K562 (cell line): ENCODE measurements at regions not wholly inside any gene's neighbourhood (a gene's known extent, or its start where the extent isn't known, plus 50 kb on each side); places are given as distances from the start of the nearest gene placed in this dataset.

Source experiments
- ATAC-seq: fragments of 200-7000 bp; cut with Tn5 transposase; 3 replicates; pipeline ENCODE4 v1.9.1; 2020; ENCODE audit warnings: moderate library complexity
- BruUV-seq: library from RNA; stranded (reverse); fragments of 400-500 nt; replicated peaks from 2 replicates; lab custom pipeline; 2021; lab: Mats Ljungman, UMichigan
- CTCF ChIA-PET: fragments of 300-600 bp; formaldehyde crosslinking; extraction: SDS; loops from one replicate; lab custom pipeline; 2021; ENCODE audit warnings: low intra/inter-chr PET ratio; lab: Yijun Ruan, JAX
- POLR2A ChIA-PET: fragments of 300-600, 350-650 bp; sonication (Branson Sonifier 250); formaldehyde crosslinking; extraction: SDS; loops from one replicate; lab custom pipeline; 2021; ENCODE audit warnings: antibody characterized with exemption, inconsistent platforms; lab: Yijun Ruan, JAX
- DNase-seq, 4 experiments: peaks; one replicate each; pipeline versions ENCODE4 v3.0.0 to v3.0.0-alpha.2; 2011 to 2018; ENCODE audit warnings: low spot score in 3 of 4, mixed read lengths in 3 of 4; ENCODE audit errors: extremely low read depth in 1 of 4
- FAIRE-seq: peaks from 2 replicates; lab custom pipeline; 2011; peaks lifted over from hg19 to GRCh38; lab: Jason Lieb, UNC
- H2AFZ ChIP-seq: 2 replicates; pipeline ENCODE4 v1.6.0; 2011; ENCODE audit warnings: low read depth, low read length, control low read depth, inconsistent platforms
- H3K27ac ChIP-seq: fragments of 200-600 bp; 3 replicates; pipeline ENCODE4 v1.8.0; 2011; ENCODE audit warnings: low read depth, mild to moderate bottlenecking, control low read depth, inconsistent platforms, low read length, moderate library complexity, mixed read lengths; ENCODE audit errors: extremely low read depth
- H3K27me3 ChIP-seq, 2 experiments: fragments of 300-600 bp in 1 of 2; 2 replicates in 1 of 2; 3 replicates in 1 of 2; pipeline versions ENCODE4 v1.6.0 to v1.8.0; 2011; ENCODE audit warnings: inconsistent platforms in 2 of 2, low read length in 2 of 2, mild to moderate bottlenecking in 1 of 2, mixed read lengths in 1 of 2, moderate library complexity in 1 of 2; ENCODE audit not compliant: control insufficient read depth in 2 of 2, insufficient read depth in 2 of 2
- H3K36me3 ChIP-seq: fragments of 300-600 bp; 3 replicates; pipeline ENCODE4 v1.8.0; 2011; ENCODE audit warnings: mild to moderate bottlenecking, low read length, inconsistent platforms; ENCODE audit not compliant: control insufficient read depth, insufficient read depth
- H3K4me1 ChIP-seq, 2 experiments: fragments of 200-600 bp in 1 of 2; replicated peaks in 1 of 2; 2 replicates in 1 of 2; 3 replicates in 1 of 2; pipeline versions ENCODE4 v1.5.1 to v1.8.0; 2011; ENCODE audit warnings: inconsistent platforms in 2 of 2, low read length in 2 of 2, mild to moderate bottlenecking in 1 of 2, mixed read lengths in 1 of 2, moderate library complexity in 1 of 2; ENCODE audit not compliant: control insufficient read depth in 2 of 2, insufficient read depth in 2 of 2
- H3K4me2 ChIP-seq: 2 replicates; pipeline ENCODE4 v1.6.1; 2011; ENCODE audit warnings: low read length, control low read depth, inconsistent platforms, mixed read lengths; ENCODE audit not compliant: insufficient read depth
- H3K4me3 ChIP-seq: fragments of 200-600 bp; sonication (generic), shearing (Covaris generic); 2 replicates; pipeline ENCODE4 v1.5.1; 2016; ENCODE audit warnings: control low read depth, inconsistent platforms
- H3K79me2 ChIP-seq: fragments of 200-600 bp; 3 replicates; pipeline ENCODE4 v1.8.0; 2011; ENCODE audit warnings: low read length, inconsistent platforms; ENCODE audit not compliant: control insufficient read depth, insufficient read depth
- H3K9ac ChIP-seq, 2 experiments: 2 replicates each; pipeline versions ENCODE4 v1.6.0 to v1.6.1; 2011; ENCODE audit warnings: low read depth in 2 of 2, low read length in 2 of 2, control low read depth in 1 of 2, inconsistent platforms in 1 of 2, mild to moderate bottlenecking in 1 of 2, mixed read lengths in 1 of 2; ENCODE audit not compliant: insufficient read depth in 1 of 2
- H3K9me1 ChIP-seq: one replicate; pipeline ENCODE4 v1.6.0; 2011; ENCODE audit warnings: inconsistent platforms, mild to moderate bottlenecking, low read length, moderate library complexity; ENCODE audit not compliant: control insufficient read depth, insufficient read depth
- H3K9me3 ChIP-seq: replicated peaks from 2 replicates; pipeline ENCODE4 v1.5.1; 2011; ENCODE audit warnings: low read depth, low read length, inconsistent platforms; ENCODE audit not compliant: control insufficient read depth, insufficient read depth
- H4K20me1 ChIP-seq: replicated peaks from 2 replicates; pipeline ENCODE4 v1.6.1; 2011; ENCODE audit warnings: low read length, inconsistent platforms, mixed read lengths; ENCODE audit not compliant: control insufficient read depth, insufficient read depth
- AFF4 ChIP-seq: sonication (generic); formaldehyde crosslinking; IDR thresholded peaks from 2 replicates; pipeline ENCODE4 v1.8.0; 2023; ENCODE audit warnings: mild to moderate bottlenecking, missing genetic modification reagents
- CEBPB ChIP-seq: fragments of 450-650 bp; IDR thresholded peaks from 2 replicates; pipeline ENCODE4 v1.6.1; 2016; ENCODE audit warnings: missing genetic modification characterization, missing compliant biosample characterization
- CEBPG ChIP-seq, 3 experiments: fragments of 200-800 bp in 1 of 3; sonication (Bioruptor generic) in 1 of 3; sonication (generic) in 1 of 3; formaldehyde crosslinking in 1 of 3; IDR thresholded peaks in 2 of 3; conservative IDR thresholded peaks in 1 of 3; 2 replicates each; pipeline versions ENCODE4 v1.6.1 to v1.8.0; 2016 to 2022; ENCODE audit warnings: missing compliant biosample characterization in 2 of 3, missing genetic modification characterization in 2 of 3, mild to moderate bottlenecking in 1 of 3, missing genetic modification reagents in 1 of 3
- CREM ChIP-seq: IDR thresholded peaks from 2 replicates; pipeline ENCODE4 v1.6.1; 2014; ENCODE audit warnings: antibody characterized with exemption, low read depth
- GABPB2 ChIP-seq: fragments of 250-450 bp; sonication (Bioruptor Pico); conservative IDR thresholded peaks from 2 replicates; pipeline ENCODE4 v1.5.1; 2021; ENCODE audit warnings: mild to moderate bottlenecking
- LARP7 ChIP-seq: fragments of 450-650 bp; IDR thresholded peaks from 2 replicates; pipeline ENCODE4 v1.6.1; 2016
- MEIS2 ChIP-seq: fragments of 450-650 bp; IDR thresholded peaks from 2 replicates; pipeline ENCODE4 v1.6.1; 2014; ENCODE audit warnings: mild to moderate bottlenecking; ENCODE audit not compliant: partially characterized antibody
- NR3C1 ChIP-seq: sonication (generic); formaldehyde crosslinking; IDR thresholded peaks from 2 replicates; pipeline ENCODE4 v1.8.1; 2022; ENCODE audit warnings: missing genetic modification reagents
- TCF15 ChIP-seq: fragments of 250-450 bp; sonication (Bioruptor Pico); IDR thresholded peaks from 2 replicates; pipeline ENCODE4 v1.8.0; 2022; ENCODE audit warnings: moderate library complexity, mild to moderate bottlenecking, inconsistent platforms
- ZNF318 ChIP-seq, 2 experiments: fragments of 450-650 bp; IDR thresholded peaks; 2 replicates each; pipeline ENCODE4 v1.6.1; 2016; ENCODE audit warnings: mild to moderate bottlenecking in 2 of 2, borderline replicate concordance in 1 of 2, low read depth in 1 of 2, moderate library complexity in 1 of 2
- WGBS: fragments of 100-300 bp; shearing (Covaris generic); methylation state at CpG from one replicate; pipeline ENCODE4 v1.1.6; 2016; ENCODE audit warnings: low coverage, mixed read lengths; ENCODE audit not compliant: insufficient coverage; ENCODE audit errors: missing lambda C conversion rate; 5-methylcytosine and 5-hydroxymethylcytosine counted together
- in situ Hi-C: fragments of 300-500 bp; cut with MboI; formaldehyde crosslinking; loops from 4 replicates; pipeline ENCODE4 v1.15.0; 2018; ENCODE audit warnings: inconsistent platforms, mixed read lengths
- intact Hi-C: fragments of 100-400 bp; cut with micrococcal nuclease; formaldehyde crosslinking; loops from 2 replicates; pipeline ENCODE4 v1.14.2; 2022

GRCh38 chr6:72547020-72547419 lies 74.8 kb upstream of the KCNQ5 start:
- ChIA-PET CTCF (no interaction called here), POLR2A (interaction anchor here (1.4 kb wide), 1 partner anchor 14 kb away, joined by 3 read pairs; no protein-coding TSS in a partner anchor)
- Histone ChIP-seq H3K4me1 (no peaks in the 10 kb centered on the region), H2AFZ (no peak overlapping the region), H3K27ac (no peak overlapping the region), H3K4me3 (no peak overlapping the region), H3K9ac (no peak overlapping the region), H3K79me2 (no peaks in the 10 kb centered on the region), H3K9me3 (no peaks in the 10 kb centered on the region; the same call in 1 of the 2 replicates), H3K4me2 (no peak overlapping the region), H3K27me3 (no peaks in the 10 kb centered on the region), H3K36me3 (peaks cover 7% of the 10 kb centered on the region; the same call in 1 of the 3 replicates), H3K9me1 (no peaks in the 10 kb centered on the region), H4K20me1 (no peaks in the 10 kb centered on the region)
- intact Hi-C loops (no loop called here), in situ Hi-C loops (no loop called here)
- TF ChIP-seq AFF4 (CRISPR knock-in tag) (no peak), CEBPG (CRISPR knock-in tag; IDR thresholded peaks at IDR 0.05) (no peak), CEBPG (tag; conservative IDR thresholded peaks at IDR 0.05 in 1 of 2, IDR thresholded peaks at IDR 0.05 in 1 of 2) (peak; percentile 57 to 78), ZNF318 (IDR thresholded peaks at IDR 0.05; ENCODE audit: borderline replicate concordance in 1 of 2, low read depth in 1 of 2) (no peak), CREM (no peak), NR3C1 (CRISPR knock-in tag) (no peak), CEBPB (tag) (peak; percentile 85), MEIS2 (no peak), LARP7 (no peak), TCF15 (CRISPR knock-in tag) (no peak), GABPB2 (CRISPR knock-in tag) (no peak)
- FAIRE-seq = no peak
- WGBS = 89% methylated on average over 3 of the region's 3 CpGs
- no peak for DNase-seq
- no TSS peak for BruUV-seq
- ATAC-seq = no peak
